ENCODE measurements at regions not wholly inside any gene's neighbourhood (a gene's known extent, or its start where the extent isn't known, plus 50 kb on each side); places are given as distances from the start of the nearest gene placed in this dataset.

DNA sequence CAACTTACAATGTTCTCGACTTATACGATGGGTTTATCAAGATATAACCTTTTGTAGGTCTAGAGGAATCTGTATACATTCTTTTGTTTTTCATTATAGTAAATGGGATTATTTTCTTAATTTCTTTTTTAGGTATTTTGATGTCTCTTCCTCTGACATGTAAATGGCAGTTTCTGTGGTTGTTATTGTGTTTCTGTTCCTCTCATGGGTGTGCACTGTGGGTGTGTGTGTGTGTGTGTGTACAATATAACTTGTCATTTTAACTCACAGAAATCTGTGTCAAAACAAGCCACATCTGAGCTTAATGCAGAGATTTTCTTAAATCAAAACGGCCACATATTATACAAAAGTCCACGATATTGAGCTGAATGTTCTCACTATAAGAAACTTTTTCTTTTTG, 1300.8 kb upstream of the B3GALT2 start:
- TF ChIP-seq POLR2AphosphoS5 (IDR thresholded peaks at IDR 0.05; ENCODE audit: low read depth, low read length) (no peak), FOXP2 (optimal IDR thresholded peaks at IDR 0.05; ENCODE audit: borderline replicate concordance, extremely low read depth, extremely low read length, insufficient read depth) (no peak), TAF1 (IDR thresholded peaks at IDR 0.05; ENCODE audit: borderline replicate concordance, insufficient read depth, low read length) (no peak), SIN3A (IDR thresholded peaks at IDR 0.05; ENCODE audit: borderline replicate concordance, insufficient read depth, low read length) (no peak)
- TF ChIP-seq, protein P1, sequence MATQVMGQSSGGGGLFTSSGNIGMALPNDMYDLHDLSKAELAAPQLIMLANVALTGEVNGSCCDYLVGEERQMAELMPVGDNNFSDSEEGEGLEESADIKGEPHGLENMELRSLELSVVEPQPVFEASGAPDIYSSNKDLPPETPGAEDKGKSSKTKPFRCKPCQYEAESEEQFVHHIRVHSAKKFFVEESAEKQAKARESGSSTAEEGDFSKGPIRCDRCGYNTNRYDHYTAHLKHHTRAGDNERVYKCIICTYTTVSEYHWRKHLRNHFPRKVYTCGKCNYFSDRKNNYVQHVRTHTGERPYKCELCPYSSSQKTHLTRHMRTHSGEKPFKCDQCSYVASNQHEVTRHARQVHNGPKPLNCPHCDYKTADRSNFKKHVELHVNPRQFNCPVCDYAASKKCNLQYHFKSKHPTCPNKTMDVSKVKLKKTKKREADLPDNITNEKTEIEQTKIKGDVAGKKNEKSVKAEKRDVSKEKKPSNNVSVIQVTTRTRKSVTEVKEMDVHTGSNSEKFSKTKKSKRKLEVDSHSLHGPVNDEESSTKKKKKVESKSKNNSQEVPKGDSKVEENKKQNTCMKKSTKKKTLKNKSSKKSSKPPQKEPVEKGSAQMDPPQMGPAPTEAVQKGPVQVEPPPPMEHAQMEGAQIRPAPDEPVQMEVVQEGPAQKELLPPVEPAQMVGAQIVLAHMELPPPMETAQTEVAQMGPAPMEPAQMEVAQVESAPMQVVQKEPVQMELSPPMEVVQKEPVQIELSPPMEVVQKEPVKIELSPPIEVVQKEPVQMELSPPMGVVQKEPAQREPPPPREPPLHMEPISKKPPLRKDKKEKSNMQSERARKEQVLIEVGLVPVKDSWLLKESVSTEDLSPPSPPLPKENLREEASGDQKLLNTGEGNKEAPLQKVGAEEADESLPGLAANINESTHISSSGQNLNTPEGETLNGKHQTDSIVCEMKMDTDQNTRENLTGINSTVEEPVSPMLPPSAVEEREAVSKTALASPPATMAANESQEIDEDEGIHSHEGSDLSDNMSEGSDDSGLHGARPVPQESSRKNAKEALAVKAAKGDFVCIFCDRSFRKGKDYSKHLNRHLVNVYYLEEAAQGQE (IDR thresholded peaks at IDR 0.05; ENCODE audit: insufficient read depth in 1 of 2, low read depth in 2 of 2, low read length in 2 of 2), result no peak

DNA sequence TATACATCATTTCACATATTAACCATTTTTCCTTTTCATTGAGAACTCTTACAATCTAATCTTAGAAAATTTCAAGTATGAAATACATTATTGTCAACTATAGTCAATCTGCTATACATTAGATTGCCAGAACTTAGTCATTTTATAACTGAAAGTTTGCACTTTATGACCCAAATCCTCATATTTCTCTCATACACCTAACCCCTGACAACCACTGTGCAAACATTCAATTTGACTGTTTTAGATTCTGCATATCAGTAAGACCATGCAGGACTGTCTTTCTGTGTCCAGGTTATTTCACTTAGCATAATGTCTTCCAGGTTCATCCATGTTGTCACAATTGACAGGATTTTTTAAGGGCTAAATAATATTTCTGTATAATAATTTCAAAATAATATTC, 1299.0 kb upstream of the B3GALT2 start:
- TF ChIP-seq FOXP2 (optimal IDR thresholded peaks at IDR 0.05; ENCODE audit: borderline replicate concordance, extremely low read depth, extremely low read length, insufficient read depth) (no peak), SIN3A (IDR thresholded peaks at IDR 0.05; ENCODE audit: borderline replicate concordance, insufficient read depth, low read length) (no peak), TAF1 (IDR thresholded peaks at IDR 0.05; ENCODE audit: borderline replicate concordance, insufficient read depth, low read length) (no peak), POLR2AphosphoS5 (IDR thresholded peaks at IDR 0.05; ENCODE audit: low read depth, low read length) (no peak)
- TF ChIP-seq, protein P1 (IDR thresholded peaks at IDR 0.05; ENCODE audit: insufficient read depth in 1 of 2, low read depth in 2 of 2, low read length in 2 of 2), result no peak

DNA sequence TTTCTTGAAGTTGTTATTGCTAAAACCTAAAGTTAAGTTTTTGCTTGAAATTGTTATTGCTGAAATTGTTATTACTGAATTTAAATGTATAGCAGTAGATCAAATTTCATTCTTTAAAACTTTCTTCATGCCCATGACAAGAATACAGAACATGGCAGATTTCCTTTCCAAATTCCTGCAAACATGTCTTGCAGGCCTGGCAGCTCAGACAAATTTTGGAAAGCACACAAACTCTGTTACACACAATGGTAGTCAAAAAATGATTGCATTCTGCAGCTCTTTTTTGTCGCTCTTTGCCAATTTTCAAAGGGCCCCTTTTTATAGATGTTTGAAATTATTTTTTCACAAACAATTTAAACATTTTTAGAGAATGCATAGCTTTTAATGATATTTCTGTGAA, 1292.3 kb upstream of the B3GALT2 start:
- TF ChIP-seq SIN3A (IDR thresholded peaks at IDR 0.05; ENCODE audit: borderline replicate concordance, insufficient read depth, low read length), result no peak
- TF ChIP-seq TAF1 (IDR thresholded peaks at IDR 0.05; ENCODE audit: borderline replicate concordance, insufficient read depth, low read length), result no peak
- TF ChIP-seq, protein P1 (IDR thresholded peaks at IDR 0.05; ENCODE audit: insufficient read depth in 1 of 2, low read depth in 2 of 2, low read length in 2 of 2), result no peak
- no peak for TF ChIP-seq POLR2AphosphoS5 (IDR thresholded peaks at IDR 0.05; ENCODE audit: low read depth, low read length)
- TF ChIP-seq FOXP2 (optimal IDR thresholded peaks at IDR 0.05; ENCODE audit: borderline replicate concordance, extremely low read depth, extremely low read length, insufficient read depth), result no peak

DNA sequence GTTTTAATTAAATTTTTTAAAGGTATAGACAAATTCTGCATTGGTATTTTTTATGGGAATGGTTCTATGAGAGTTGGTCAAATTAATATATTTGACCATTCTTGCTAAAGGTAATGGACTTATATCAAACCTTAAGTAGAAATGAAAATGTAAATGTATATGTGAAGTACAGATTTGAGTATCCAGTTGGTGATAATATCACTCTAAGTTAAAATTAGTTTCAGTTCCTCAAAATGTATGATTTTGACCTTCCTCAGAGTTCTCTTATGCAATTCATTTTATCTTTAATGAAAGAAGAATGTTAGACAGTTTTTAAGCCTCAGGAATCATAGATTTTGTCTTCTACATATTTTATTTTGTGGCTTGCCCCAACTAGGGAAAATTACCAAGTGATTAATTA, 1291.5 kb upstream of the B3GALT2 start:
- TF ChIP-seq, protein P1 (IDR thresholded peaks at IDR 0.05; ENCODE audit: insufficient read depth in 1 of 2, low read depth in 2 of 2, low read length in 2 of 2), result no peak
- TF ChIP-seq SIN3A (IDR thresholded peaks at IDR 0.05; ENCODE audit: borderline replicate concordance, insufficient read depth, low read length), result no peak
- TF ChIP-seq FOXP2 (optimal IDR thresholded peaks at IDR 0.05; ENCODE audit: borderline replicate concordance, extremely low read depth, extremely low read length, insufficient read depth), result no peak
- no peak for TF ChIP-seq POLR2AphosphoS5 (IDR thresholded peaks at IDR 0.05; ENCODE audit: low read depth, low read length)
- TF ChIP-seq TAF1 (IDR thresholded peaks at IDR 0.05; ENCODE audit: borderline replicate concordance, insufficient read depth, low read length), result no peak

DNA sequence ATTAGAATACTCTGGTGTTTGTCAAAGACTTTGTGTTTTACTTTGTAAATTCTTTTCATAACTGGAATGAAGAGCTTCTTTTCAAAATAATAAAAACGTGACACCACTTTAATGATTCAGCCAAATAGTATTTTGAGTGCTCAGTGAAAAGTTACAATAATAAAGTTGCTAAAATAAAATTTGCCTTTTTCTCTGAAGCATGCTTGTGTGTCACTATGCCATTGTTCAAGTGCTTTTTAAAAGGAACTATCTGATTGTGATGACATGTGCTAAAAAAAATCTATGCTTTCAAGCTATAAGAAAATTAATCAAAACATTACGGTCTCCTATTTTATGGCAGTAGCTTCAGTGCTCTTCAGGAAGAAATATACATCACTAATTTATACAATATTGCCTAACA, 1290.5 kb upstream of the B3GALT2 start:
- TF ChIP-seq POLR2AphosphoS5 (IDR thresholded peaks at IDR 0.05; ENCODE audit: low read depth, low read length), result no peak
- TF ChIP-seq TAF1 (IDR thresholded peaks at IDR 0.05; ENCODE audit: borderline replicate concordance, insufficient read depth, low read length), result no peak
- TF ChIP-seq, protein P1 (IDR thresholded peaks at IDR 0.05; ENCODE audit: insufficient read depth in 1 of 2, low read depth in 2 of 2, low read length in 2 of 2), result no peak
- TF ChIP-seq FOXP2 (optimal IDR thresholded peaks at IDR 0.05; ENCODE audit: borderline replicate concordance, extremely low read depth, extremely low read length, insufficient read depth), result no peak
- no peak for TF ChIP-seq SIN3A (IDR thresholded peaks at IDR 0.05; ENCODE audit: borderline replicate concordance, insufficient read depth, low read length)
